Hematopoietic multipotent progenitor cell treated with erythropoietin and hydrocortisone succinate and interleukin-3 and kit ligand, for 17 days (in vitro differentiated cells): ENCODE measurements at regions not wholly inside any gene's neighbourhood (a gene's known extent, or its start where the extent isn't known, plus 50 kb on each side); places are given as distances from the start of the nearest gene placed in this dataset.
"Not testable (repeated sequence)": the region's sequence is repeated elsewhere in the genome, so short reads cannot be mapped to it uniquely, and the experiment has no call there.

ENCODE experiments used
- DNase-seq: peaks from one replicate; pipeline ENCODE4 v3.0.0-alpha.2; 2015; ENCODE audit warnings: low spot score

- DNase-seq, result no peak
Observed at GRCh38 chr2:187783446-187783845, 229.2 kb upstream of the TFPI start.

- not testable (repeated sequence) for DNase-seq
Observed at GRCh38 chr2:187784138-187784537, 229.9 kb upstream of the TFPI start.

GRCh38 chr2:187799601-187800000, 245.4 kb upstream of the TFPI start:
- DNase-seq, result no peak

GRCh38 chr2:187803816-187804215, 249.6 kb upstream of the TFPI start:
- no peak for DNase-seq

GRCh38 chr2:187815113-187815512, 260.9 kb upstream of the TFPI start:
- no peak for DNase-seq

- no peak for DNase-seq
Observed at GRCh38 chr2:187819624-187820023, 265.4 kb upstream of the TFPI start.

- DNase-seq, result no peak
Observed at GRCh38 chr2:187825108-187825507, 270.9 kb upstream of the TFPI start.

GRCh38 chr2:187826023-187826422, 271.8 kb upstream of the TFPI start:
- no peak for DNase-seq

GRCh38 chr2:187834787-187835186, 280.6 kb upstream of the TFPI start:
- DNase-seq, result no peak

GRCh38 chr2:187838690-187839089, 284.5 kb upstream of the TFPI start:
- no peak for DNase-seq

- no peak for DNase-seq
Observed at GRCh38 chr2:187842315-187842714, 288.1 kb upstream of the TFPI start.

GRCh38 chr2:187842978-187843847, 289.0 kb upstream of the TFPI start:
- DNase-seq, result peak; percentile 34

GRCh38 chr2:187847245-187848208, 293.3 kb upstream of the TFPI start:
- DNase-seq, result no peak

GRCh38 chr2:187851955-187852561, 297.8 kb upstream of the TFPI start:
- DNase-seq, result no peak

- DNase-seq, result no peak
Observed at GRCh38 chr2:187853381-187853791, 299.2 kb upstream of the TFPI start.

GRCh38 chr2:187854801-187855200, 300.6 kb upstream of the TFPI start:
- no peak for DNase-seq

- no peak for DNase-seq
Observed at GRCh38 chr2:187855689-187856088, 301.5 kb upstream of the TFPI start.

GRCh38 chr2:187857826-187858225, 303.6 kb upstream of the TFPI start:
- DNase-seq, result no peak

GRCh38 chr2:187862715-187863114, 308.5 kb upstream of the TFPI start:
- DNase-seq, result no peak

GRCh38 chr2:187865025-187865424, 310.8 kb upstream of the TFPI start:
- DNase-seq, result no peak

- no peak for DNase-seq
Observed at GRCh38 chr2:187867165-187867564, 312.9 kb upstream of the TFPI start.

GRCh38 chr2:187869195-187869594, 315.0 kb upstream of the TFPI start:
- DNase-seq, result no peak
